Hindlimb muscle (tissue), 1 donor: ENCODE measurements at regions not wholly inside any gene's neighbourhood (a gene's known extent, or its start where the extent isn't known, plus 50 kb on each side); places are given as distances from the start of the nearest gene placed in this dataset.

Experiments used
- DNase-seq: peaks from one replicate; pipeline ENCODE4 v3.0.0-alpha.2; 2013

- no peak for DNase-seq
These were observed 191.7 kb upstream of the STK17B start for GRCh38 chr2:196362973-196363549.

GRCh38 chr2:196365145-196365544 lies 193.8 kb upstream of the STK17B start:
- no peak for DNase-seq

GRCh38 chr2:196365923-196366322 lies 194.5 kb upstream of the STK17B start:
- DNase-seq = no peak

GRCh38 chr2:196367633-196368032 lies 196.3 kb upstream of the STK17B start:
- DNase-seq = no peak

- no peak for DNase-seq
These were observed 197.3 kb upstream of the STK17B start for GRCh38 chr2:196368546-196369225.

- no peak for DNase-seq
These were observed 198.6 kb upstream of the STK17B start for GRCh38 chr2:196369967-196370366.

- no peak for DNase-seq
These were observed 199.0 kb upstream of the STK17B start for GRCh38 chr2:196370381-196370780.

GRCh38 chr2:196372276-196372809 lies 201.0 kb upstream of the STK17B start:
- no peak for DNase-seq

- no peak for DNase-seq
These were observed 201.7 kb upstream of the STK17B start for GRCh38 chr2:196372811-196373664.

GRCh38 chr2:196376984-196377877 lies 205.9 kb upstream of the STK17B start:
- no peak for DNase-seq

GRCh38 chr2:196379600-196379999 lies 208.2 kb upstream of the STK17B start:
- DNase-seq = no peak

- no peak for DNase-seq
These were observed 208.7 kb upstream of the STK17B start for GRCh38 chr2:196380098-196380497.

GRCh38 chr2:196380575-196380974 lies 209.2 kb upstream of the STK17B start:
- no peak for DNase-seq

GRCh38 chr2:196381464-196381863 lies 210.1 kb upstream of the STK17B start:
- no peak for DNase-seq

GRCh38 chr2:196383799-196384198 lies 212.4 kb upstream of the STK17B start:
- DNase-seq = no peak

- no peak for DNase-seq
These were observed 213.4 kb upstream of the STK17B start for GRCh38 chr2:196384729-196385128.

- DNase-seq = no peak
These were observed 218.3 kb upstream of the STK17B start for GRCh38 chr2:196389670-196390069.

GRCh38 chr2:196390243-196391148 lies 219.1 kb upstream of the STK17B start:
- DNase-seq = no peak

GRCh38 chr2:196391149-196391479 lies 219.7 kb upstream of the STK17B start:
- no peak for DNase-seq

GRCh38 chr2:196399096-196399495 lies 227.7 kb upstream of the STK17B start:
- no peak for DNase-seq
